GM18909 (cell line): ENCODE measurements at regions not wholly inside any gene's neighbourhood (a gene's known extent, or its start where the extent isn't known, plus 50 kb on each side); places are given as distances from the start of the nearest gene placed in this dataset.
"Not testable (repeated sequence)": the region's sequence is repeated elsewhere in the genome, so short reads cannot be mapped to it uniquely, and the experiment has no call there.

ENCODE experiments used
- ATAC-seq: cut with Tn5 transposase; IDR thresholded peaks from one replicate; pipeline ENCODE4 v1.9.1; 2021; ENCODE audit warnings: mild to moderate bottlenecking; ENCODE audit not compliant: unreplicated experiment, poor library complexity

DNA sequence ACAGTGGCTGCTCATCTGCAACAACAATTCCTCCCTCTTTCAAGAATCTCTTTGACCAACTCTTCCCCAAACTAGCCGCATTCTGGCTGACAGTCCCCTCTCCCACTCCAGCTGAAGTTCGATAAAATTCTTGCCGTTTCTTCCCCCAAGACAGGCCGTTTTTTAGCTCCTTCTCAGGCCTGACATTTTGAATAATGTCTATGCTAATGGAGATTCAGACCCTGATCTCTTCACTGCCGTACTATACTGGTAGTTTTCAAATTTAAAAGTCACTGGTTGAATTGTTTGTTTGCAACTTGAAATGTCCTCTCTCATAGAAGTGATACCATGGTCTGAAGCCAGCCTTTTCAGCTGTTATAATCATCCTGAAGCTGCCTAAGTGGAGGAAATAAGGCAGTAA is 65.9 kb upstream of the AMN1 start:
- no peak for ATAC-seq

DNA sequence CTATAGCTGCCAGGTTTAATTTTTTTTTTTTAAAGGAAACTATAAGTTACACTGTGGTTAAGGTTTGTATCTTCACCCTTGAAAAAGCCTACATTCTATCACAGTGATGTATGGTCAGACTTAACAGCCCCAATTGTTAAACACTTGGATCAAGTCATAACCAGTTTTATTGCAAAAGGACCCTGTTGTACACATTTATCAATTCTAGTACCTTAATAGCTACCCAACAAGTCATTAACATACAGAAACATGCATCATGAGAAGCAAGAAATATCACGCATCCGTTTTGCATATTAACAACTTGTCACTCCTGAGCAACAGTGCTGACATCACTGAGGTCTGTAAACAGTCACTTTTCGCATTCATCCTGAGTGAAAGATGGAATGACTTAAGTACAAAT is 62.4 kb upstream of the AMN1 start:
- ATAC-seq = not testable (repeated sequence)

DNA sequence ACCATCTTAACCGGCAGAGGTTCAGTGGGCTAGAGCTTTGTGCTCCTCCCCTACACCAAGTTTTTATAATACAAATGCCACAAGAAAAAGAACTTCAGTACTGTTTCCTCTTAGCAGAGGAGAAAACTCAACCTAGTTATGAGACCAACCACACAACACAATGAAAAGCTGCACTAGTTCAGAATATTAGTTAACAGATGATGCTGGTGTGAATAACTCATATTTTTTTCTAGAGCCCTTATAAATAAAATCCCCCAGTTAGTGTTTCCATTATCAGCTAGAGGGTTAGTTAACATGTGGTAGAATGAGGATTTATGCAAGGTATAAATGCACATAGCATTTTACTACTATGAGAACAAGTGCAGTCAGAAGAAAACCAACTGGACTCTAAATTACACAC is 61.9 kb upstream of the AMN1 start:
- no peak for ATAC-seq

DNA sequence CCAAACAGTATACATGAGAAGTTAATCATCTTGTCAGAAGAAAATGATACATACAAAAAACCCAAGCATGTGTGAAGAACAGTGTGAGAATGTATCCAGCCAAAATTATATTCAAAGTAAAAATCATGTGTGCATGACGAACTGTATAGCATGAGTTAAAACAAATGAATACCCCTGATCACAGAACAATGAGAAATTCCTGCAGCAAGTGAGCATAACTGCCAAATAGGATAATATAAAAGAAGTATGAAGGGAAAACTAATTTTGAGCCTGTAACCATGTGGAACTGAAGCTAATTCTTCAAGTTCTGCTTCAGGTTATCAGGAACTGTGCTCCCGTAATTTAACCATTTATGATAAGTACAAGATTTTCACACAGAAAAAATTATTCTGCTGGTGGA is 56.5 kb upstream of the AMN1 start:
- no peak for ATAC-seq

DNA sequence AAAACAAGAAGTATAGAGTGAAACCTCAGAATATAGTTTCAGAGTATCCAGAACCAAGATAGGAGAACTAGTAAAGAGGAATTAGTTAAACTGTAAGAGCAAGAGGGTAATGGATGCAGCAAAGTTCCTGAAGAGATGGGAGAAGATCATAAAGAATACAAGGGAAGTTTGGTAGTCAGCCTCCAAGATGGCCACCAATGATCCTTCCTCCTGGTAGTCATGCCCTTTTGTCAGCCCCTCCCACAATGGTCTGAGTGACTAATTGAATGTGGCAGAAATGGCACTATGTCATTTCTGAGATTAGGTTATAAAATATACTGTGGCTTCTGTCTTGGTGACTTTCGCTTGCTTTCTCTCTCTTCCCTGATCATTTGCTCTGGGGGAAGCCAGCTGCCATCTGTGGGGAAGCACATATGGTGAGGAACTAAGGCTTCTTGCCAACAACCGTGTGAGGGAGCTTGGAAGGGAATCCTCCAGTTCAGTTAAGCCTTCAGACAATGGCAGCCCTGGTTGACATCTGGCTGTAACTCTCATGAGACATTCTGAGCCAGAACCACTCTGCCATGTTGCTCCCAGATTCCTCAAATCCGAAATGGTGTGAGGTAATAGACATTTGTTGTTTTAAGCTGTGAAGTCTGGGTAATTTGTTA is 55.3 kb upstream of the AMN1 start:
- ATAC-seq = no peak

DNA sequence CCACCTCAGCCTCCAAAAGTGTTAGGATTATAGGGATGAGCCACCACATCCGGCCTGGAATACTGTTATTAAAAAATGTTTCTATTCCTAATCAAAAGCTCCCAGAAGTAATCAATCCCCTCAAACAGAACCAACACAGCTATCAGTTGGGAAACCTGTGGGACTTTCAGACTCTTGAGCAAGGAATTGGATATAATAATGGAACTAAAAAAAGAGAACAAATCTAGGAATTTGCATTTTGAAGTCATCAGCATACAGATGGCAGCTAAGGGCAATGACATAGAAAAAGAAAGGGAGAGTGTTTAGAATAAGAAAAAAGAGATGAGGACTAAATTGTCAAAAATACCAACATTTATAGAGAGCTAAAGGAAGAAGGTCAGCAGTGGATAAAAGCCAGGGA is 54.7 kb upstream of the AMN1 start:
- ATAC-seq = no peak

DNA sequence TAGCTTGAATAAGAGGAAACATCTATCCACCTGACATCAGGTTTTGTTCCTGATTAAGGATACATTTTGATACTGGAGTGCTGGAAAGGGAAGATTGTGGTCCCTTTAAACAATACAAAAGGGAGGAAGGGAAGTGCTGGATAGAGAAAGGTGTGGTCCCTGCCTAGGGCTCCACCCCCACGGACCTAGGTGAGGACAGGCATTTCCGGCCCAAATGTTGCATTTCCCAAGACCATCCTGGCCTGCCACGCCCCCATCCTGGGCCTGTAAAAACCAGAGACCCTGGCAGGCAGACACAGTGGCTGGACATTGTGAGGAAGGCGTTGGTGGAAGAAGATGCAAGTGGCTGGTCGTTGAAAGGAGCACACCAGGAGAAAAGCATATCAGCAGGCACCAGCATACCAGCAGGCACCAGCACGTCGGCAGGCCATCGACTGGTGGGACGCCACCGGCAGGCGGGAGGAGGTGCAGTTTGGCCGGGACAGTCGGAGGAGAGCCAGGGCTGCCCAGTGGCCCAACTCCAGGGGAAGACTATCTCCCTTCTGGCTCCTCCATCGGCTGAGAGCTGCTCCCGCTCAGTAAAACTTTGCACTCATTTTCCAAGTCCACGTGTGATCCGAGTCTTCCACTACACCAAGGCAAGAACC is 53.2 kb upstream of the AMN1 start:
- no peak for ATAC-seq

DNA sequence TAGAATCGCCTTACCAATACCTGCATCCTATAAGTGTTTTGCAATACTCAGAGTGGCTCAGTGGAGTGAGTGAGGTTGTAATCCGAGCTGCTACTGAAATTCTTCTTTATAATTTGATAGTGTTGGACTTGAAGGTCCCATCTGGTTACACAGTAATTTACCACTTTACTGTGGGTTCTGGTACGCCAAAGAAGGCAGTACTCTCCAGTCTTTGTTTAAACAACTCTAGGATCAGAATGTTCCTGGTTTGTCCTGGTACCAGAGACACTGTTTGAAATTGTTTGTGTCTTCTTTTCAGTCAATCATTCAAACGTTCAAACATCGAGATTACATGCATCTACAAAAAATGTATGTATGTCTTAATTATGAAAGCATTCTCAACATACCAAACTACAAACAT is 51.3 kb upstream of the AMN1 start:
- no peak for ATAC-seq

DNA sequence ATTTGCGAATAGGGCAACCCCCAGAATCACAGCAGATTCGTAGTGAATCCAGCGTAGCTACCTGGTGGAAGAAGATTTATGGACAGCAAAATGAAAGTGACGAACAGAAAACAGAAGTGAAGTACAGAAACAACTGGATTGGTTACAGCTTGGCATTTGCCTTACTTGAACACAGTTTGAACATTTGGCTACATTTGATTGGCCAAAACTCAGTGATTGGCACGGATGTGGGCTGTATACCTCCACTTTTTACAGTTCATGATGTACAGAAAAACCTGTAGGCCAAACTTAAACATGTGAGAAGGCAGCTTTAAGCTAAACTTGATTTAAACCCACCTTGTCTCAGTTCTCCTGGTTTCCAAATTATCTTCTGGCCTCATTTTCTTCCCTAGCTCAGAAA is 49.9 kb upstream of the AMN1 start:
- ATAC-seq = no peak
